ENCODE measurements at regions not wholly inside any gene's neighbourhood (a gene's known extent, or its start where the extent isn't known, plus 50 kb on each side); places are given as distances from the start of the nearest gene placed in this dataset.

- FAIRE-seq: no peak
- DNase-seq (ENCODE audit: low read depth, low spot score): no peak
- H4K20me1 ChIP-seq (ENCODE audit: control insufficient read depth, extremely low read depth, insufficient read depth, low read length): no peaks in the 10 kb centered on the region
- dilution Hi-C loops (cut with MboI; ENCODE audit: extremely low pct_ligation_motif_present, low sequenced_read_pairs): no loop called here
- H3K36me3 ChIP-seq (ENCODE audit: control insufficient read depth in 2 of 2, extremely low read depth in 1 of 2, insufficient read depth in 2 of 2, low read length in 2 of 2): no peaks in the 10 kb centered on the region
- no peak overlapping the region for H3K9ac ChIP-seq (ENCODE audit: control insufficient read depth, extremely low read depth, insufficient read depth, low read length)
- no peak overlapping the region for H2AFZ ChIP-seq (ENCODE audit: control insufficient read depth, low read length)
- no peak overlapping the region for H3K4me3 ChIP-seq (ENCODE audit: control insufficient read depth in 2 of 3, extremely low read depth in 1 of 3, insufficient read depth in 2 of 3, low read depth in 1 of 3, low read length in 3 of 3)
- H3K9me1 ChIP-seq (ENCODE audit: control insufficient read depth, extremely low read depth, insufficient read depth, low read length): no peaks in the 10 kb centered on the region
- TF ChIP-seq EZH2 (IDR thresholded peaks at IDR 0.05; ENCODE audit: low read length) (no peak), CTCF (optimal IDR thresholded peaks at IDR 0.05 in 1 of 3, IDR thresholded peaks at IDR 0.05 in 1 of 3, conservative IDR thresholded peaks at IDR 0.05 in 1 of 3; ENCODE audit: extremely low read depth in 1 of 3, insufficient read depth in 2 of 3, low read length in 3 of 3) (no peak)
- peaks cover 4% of the 10 kb centered on the region for H3K9me3 ChIP-seq (ENCODE audit: control insufficient read depth, low read depth, low read length)
- H3K27ac ChIP-seq (ENCODE audit: control insufficient read depth, insufficient read depth, low read length): no peak overlapping the region
- no peaks in the 10 kb centered on the region for H3K27me3 ChIP-seq (ENCODE audit: control insufficient read depth, extremely low read depth, insufficient read depth, low read length)
- peaks cover 5% of the 10 kb centered on the region for H3K4me1 ChIP-seq (ENCODE audit: control insufficient read depth, extremely low read depth, insufficient read depth, low read length)
- no peak overlapping the region for H3K4me2 ChIP-seq (ENCODE audit: control insufficient read depth, extremely low read depth, insufficient read depth, low read depth, low read length)
- no peaks in the 10 kb centered on the region for H3K79me2 ChIP-seq (ENCODE audit: control insufficient read depth, insufficient read depth, low read length)
Measured at GRCh38 chr3:153731071-153731470, 390.1 kb upstream of the ARHGEF26 start.

- no peak overlapping the region for H3K27ac ChIP-seq (ENCODE audit: control insufficient read depth, insufficient read depth, low read length)
- FAIRE-seq: no peak
- TF ChIP-seq CTCF (optimal IDR thresholded peaks at IDR 0.05 in 1 of 3, IDR thresholded peaks at IDR 0.05 in 1 of 3, conservative IDR thresholded peaks at IDR 0.05 in 1 of 3; ENCODE audit: extremely low read depth in 1 of 3, insufficient read depth in 2 of 3, low read length in 3 of 3) (no peak), EZH2 (IDR thresholded peaks at IDR 0.05; ENCODE audit: low read length) (no peak)
- H4K20me1 ChIP-seq (ENCODE audit: control insufficient read depth, extremely low read depth, insufficient read depth, low read length): no peaks in the 10 kb centered on the region
- DNase-seq (ENCODE audit: low read depth, low spot score): peak; percentile 7
- dilution Hi-C loops (cut with MboI; ENCODE audit: extremely low pct_ligation_motif_present, low sequenced_read_pairs): no loop called here
- no peak overlapping the region for H2AFZ ChIP-seq (ENCODE audit: control insufficient read depth, low read length)
- no peak overlapping the region for H3K9ac ChIP-seq (ENCODE audit: control insufficient read depth, extremely low read depth, insufficient read depth, low read length)
- H3K4me1 ChIP-seq (ENCODE audit: control insufficient read depth, extremely low read depth, insufficient read depth, low read length): peaks cover 5% of the 10 kb centered on the region
- no peak overlapping the region for H3K4me2 ChIP-seq (ENCODE audit: control insufficient read depth, extremely low read depth, insufficient read depth, low read depth, low read length)
- no peaks in the 10 kb centered on the region for H3K9me1 ChIP-seq (ENCODE audit: control insufficient read depth, extremely low read depth, insufficient read depth, low read length)
- no peaks in the 10 kb centered on the region for H3K27me3 ChIP-seq (ENCODE audit: control insufficient read depth, extremely low read depth, insufficient read depth, low read length)
- H3K79me2 ChIP-seq (ENCODE audit: control insufficient read depth, insufficient read depth, low read length): no peaks in the 10 kb centered on the region
- H3K9me3 ChIP-seq (ENCODE audit: control insufficient read depth, low read depth, low read length): peaks cover 4% of the 10 kb centered on the region
- no peaks in the 10 kb centered on the region for H3K36me3 ChIP-seq (ENCODE audit: control insufficient read depth in 2 of 2, extremely low read depth in 1 of 2, insufficient read depth in 2 of 2, low read length in 2 of 2)
- H3K4me3 ChIP-seq (ENCODE audit: control insufficient read depth in 2 of 3, extremely low read depth in 1 of 3, insufficient read depth in 2 of 3, low read depth in 1 of 3, low read length in 3 of 3): no peak overlapping the region
Measured at GRCh38 chr3:153734777-153735551, 386.2 kb upstream of the ARHGEF26 start.
